Stomach (tissue), 8 donors: ENCODE measurements at regions not wholly inside any gene's neighbourhood (a gene's known extent, or its start where the extent isn't known, plus 50 kb on each side); places are given as distances from the start of the nearest gene placed in this dataset.

Experiments
- DNase-seq, 2 donors: peaks; one replicate each; pipeline versions ENCODE4 v3.0.0 to v3.0.0-alpha.2; 2013 to 2019
- H3K27ac ChIP-seq, 5 donors: fragments of 200-600 bp in 4 of 5; sonication (generic) in 4 of 5; one replicate each; pipeline ENCODE4 v1.5.1; 2013 to 2019; ENCODE audit warnings: mild to moderate bottlenecking in 1 of 5, moderate library complexity in 1 of 5
- H3K27me3 ChIP-seq, 3 donors: fragments of 200-600 bp; sonication (generic); one replicate each; pipeline ENCODE4 v1.5.1; 2017 to 2019; ENCODE audit warnings: mixed run types in 1 of 3
- H3K36me3 ChIP-seq, 4 donors: fragments of 200-600 bp; sonication (generic); 1 replicate in 3 of 4; 2 replicates in 1 of 4; pipeline ENCODE4 v1.5.1; 2016 to 2019
- H3K4me1 ChIP-seq, 4 donors: fragments of 200-600 bp; sonication (generic); one replicate each; pipeline ENCODE4 v1.5.1; 2016 to 2019
- H3K4me3 ChIP-seq, 4 donors: fragments of 200-600 bp; sonication (generic) in 3 of 4; one replicate each; pipeline ENCODE4 v1.5.1; 2016 to 2019; ENCODE audit warnings: mild to moderate bottlenecking in 1 of 4
- H3K9me3 ChIP-seq, 4 donors: fragments of 200-600 bp; sonication (generic); one replicate each; pipeline ENCODE4 v1.5.1; 2016 to 2019
- CTCF ChIP-seq, 7 experiments: fragments of 450-650 bp in 4 of 7; fragments of 200-600 bp in 3 of 7; sonication (generic) in 3 of 7; IDR thresholded peaks; one replicate each; pipeline ENCODE4 v1.5.1; 2016 to 2019; ENCODE audit warnings: antibody characterized with exemption in 7 of 7, control low read depth in 2 of 7, mild to moderate bottlenecking in 1 of 7
- EP300 ChIP-seq: sonication (generic); formaldehyde crosslinking; IDR thresholded peaks from one replicate; pipeline ENCODE4 v1.6.1; 2017; ENCODE audit warnings: antibody characterized with exemption
- POLR2A ChIP-seq, 4 donors: fragments of 450-650 bp; IDR thresholded peaks; one replicate each; pipeline ENCODE4 v1.6.1; 2016; ENCODE audit warnings: antibody characterized with exemption in 4 of 4, control low read depth in 2 of 4, mild to moderate bottlenecking in 1 of 4, moderate library complexity in 1 of 4
- POLR2AphosphoS5 ChIP-seq, 3 donors: sonication (generic); formaldehyde crosslinking; IDR thresholded peaks; one replicate each; pipeline ENCODE4 v1.6.1; 2016; ENCODE audit warnings: antibody characterized with exemption in 3 of 3
- WGBS, 5 donors: extraction: QIAGEN DNeasy Blood & Tissue Kit in 3 of 5; methylation state at CpG; one replicate each; pipeline versions ENCODE4 v1.1.5 to v1.1.7; 2013 to 2018; 5-methylcytosine and 5-hydroxymethylcytosine counted together
- intact Hi-C: fragments of 100-400 bp; cut with DNase I; formaldehyde crosslinking; loops from one replicate; pipeline ENCODE4 v1.15.1; 2023; ENCODE audit warnings: low total_unique reads
- donor health status: healthy with polysubstance abuse.
- donor health status: Bipolar disorder and iron deficiency.
- donor health status: healthy.

DNA sequence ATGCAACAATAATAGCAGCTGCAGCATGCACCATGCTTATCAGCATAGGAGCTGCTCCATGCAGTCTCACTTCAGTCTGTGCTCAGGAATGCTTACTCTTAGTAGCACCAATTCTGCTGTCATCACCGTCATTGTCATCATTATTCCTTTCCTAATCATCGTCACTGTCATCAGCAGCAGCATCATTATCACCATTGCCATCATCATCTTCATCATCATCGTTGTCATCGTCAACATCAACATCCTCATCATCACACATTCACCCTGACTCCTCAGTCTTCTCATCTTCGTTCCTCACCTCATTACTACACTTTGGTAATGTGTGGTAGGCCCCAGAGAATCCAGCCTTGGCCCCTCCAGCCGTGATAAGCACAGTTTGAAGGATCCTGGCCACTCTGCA lies 545.0 kb downstream of the TNS3 start:
- no peaks in the 10 kb centered on the region for H3K9me3 ChIP-seq
- H3K4me3 ChIP-seq, result no peak overlapping the region
- no peaks in the 10 kb centered on the region for H3K36me3 ChIP-seq
- no peak overlapping the region for H3K27ac ChIP-seq
- intact Hi-C loops, result no loop called here
- TF ChIP-seq EP300, result no peak
- no peak for TF ChIP-seq CTCF (IDR thresholded peaks at IDR 0.05)
- TF ChIP-seq POLR2A (IDR thresholded peaks at IDR 0.05), result no peak
- no peak for TF ChIP-seq POLR2AphosphoS5 (IDR thresholded peaks at IDR 0.05)
- peaks cover 0 to 17% (median 14%) of the 10 kb centered on the region in 4 donors for H3K4me1 ChIP-seq
- no peaks in the 10 kb centered on the region for H3K27me3 ChIP-seq
- DNase-seq, result no peak
- 76 to 89% (median 81%) methylated on average over 6 of the region's 6 CpGs for WGBS, 5 donors

DNA sequence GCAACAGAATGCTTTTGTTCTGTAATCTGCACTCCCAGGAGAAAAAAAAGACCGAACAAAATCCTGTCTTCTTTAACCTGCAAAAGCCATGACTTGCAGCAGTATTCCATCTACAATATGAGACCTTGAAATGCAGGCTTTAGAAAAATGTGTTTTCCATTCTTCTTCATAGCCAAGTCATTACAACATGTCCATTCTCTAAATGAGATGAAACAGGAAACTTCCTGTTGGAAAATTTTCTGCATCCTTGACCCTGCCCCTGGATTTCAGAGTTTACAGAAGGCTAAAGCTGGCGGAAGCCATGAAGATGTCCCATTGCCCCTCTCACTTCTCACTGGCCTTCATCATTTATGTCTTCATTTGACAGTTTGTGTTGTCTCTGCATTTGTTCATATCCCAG lies 546.4 kb downstream of the TNS3 start:
- TF ChIP-seq CTCF (IDR thresholded peaks at IDR 0.05), result no peak
- TF ChIP-seq POLR2A (IDR thresholded peaks at IDR 0.05), result no peak
- TF ChIP-seq POLR2AphosphoS5 (IDR thresholded peaks at IDR 0.05), result no peak
- TF ChIP-seq EP300, result no peak
- intact Hi-C loops, result no loop called here
- H3K4me1 ChIP-seq, result peaks cover 0 to 15% (median 12%) of the 10 kb centered on the region in 4 donors
- H3K27ac ChIP-seq, result no peak overlapping the region
- peak in 1 of 2 donors; percentile 28 for DNase-seq
- H3K27me3 ChIP-seq, result no peaks in the 10 kb centered on the region
- no peaks in the 10 kb centered on the region for H3K36me3 ChIP-seq
- H3K4me3 ChIP-seq, result no peak overlapping the region
- 59 to 77% (median 72%) methylated on average over 2 of the region's 2 CpGs for WGBS, 5 donors
- no peaks in the 10 kb centered on the region for H3K9me3 ChIP-seq

GRCh38 chr7:47034180-47034579 lies 547.7 kb downstream of the TNS3 start:
- no peak overlapping the region for H3K4me3 ChIP-seq
- H3K9me3 ChIP-seq, result no peaks in the 10 kb centered on the region
- TF ChIP-seq POLR2AphosphoS5 (IDR thresholded peaks at IDR 0.05) (no peak), CTCF (IDR thresholded peaks at IDR 0.05) (no peak), EP300 (no peak), POLR2A (IDR thresholded peaks at IDR 0.05) (no peak)
- intact Hi-C loops, result no loop called here
- no peak overlapping the region for H3K27ac ChIP-seq
- H3K4me1 ChIP-seq, result peaks cover 0 to 4% (median 3%) of the 10 kb centered on the region in 4 donors
- DNase-seq, result no peak
- no peaks in the 10 kb centered on the region for H3K36me3 ChIP-seq
- no peaks in the 10 kb centered on the region for H3K27me3 ChIP-seq
- 86 to 94% (median 90%) methylated on average over 1 to 2 of the region's 2 CpGs for WGBS, 5 donors

GRCh38 chr7:47032536-47032908 lies 549.4 kb downstream of the TNS3 start:
- no peaks in the 10 kb centered on the region for H3K36me3 ChIP-seq
- H3K9me3 ChIP-seq, result no peaks in the 10 kb centered on the region
- DNase-seq, result peak in 1 of 2 donors; percentile 35
- TF ChIP-seq POLR2A (IDR thresholded peaks at IDR 0.05) (no peak), CTCF (IDR thresholded peaks at IDR 0.05) (no peak), EP300 (no peak), POLR2AphosphoS5 (IDR thresholded peaks at IDR 0.05) (no peak)
- no peak overlapping the region for H3K4me3 ChIP-seq
- H3K27me3 ChIP-seq, result no peaks in the 10 kb centered on the region
- intact Hi-C loops, result no loop called here
- 60 to 82% (median 71%) methylated on average over 4 of the region's 4 CpGs for WGBS, 5 donors
- peak overlapping the region in 2 of 5 donors; percentile 35 to 38 for H3K27ac ChIP-seq
- H3K4me1 ChIP-seq, result no peaks in the 10 kb centered on the region
